Activated CD8-positive, alpha-beta T cell treated with anti-CD3 and anti-CD28 coated beads for 36 hours (primary cell): ENCODE measurements at regions not wholly inside any gene's neighbourhood (a gene's known extent, or its start where the extent isn't known, plus 50 kb on each side); places are given as distances from the start of the nearest gene placed in this dataset.
"Not testable (repeated sequence)": the region's sequence is repeated elsewhere in the genome, so short reads cannot be mapped to it uniquely, and the experiment has no call there.

Experiments used
- ATAC-seq: fragments of 200-7000 bp; cut with Tn5 transposase; one replicate; pipeline ENCODE4 v1.10.0; 2021; ENCODE audit warnings: mild to moderate bottlenecking, moderate library complexity
- CTCF ChIA-PET: fragments of 350-600 bp; sonication (Branson Sonifier 250); formaldehyde crosslinking; loops from one replicate; lab custom pipeline; 2021; ENCODE audit warnings: antibody characterized with exemption; lab: Charles Lee
- POLR2A ChIA-PET: fragments of 350-600 bp; sonication (Branson Sonifier 250); formaldehyde crosslinking; loops from one replicate; lab custom pipeline; 2021; ENCODE audit warnings: antibody characterized with exemption; lab: Charles Lee
- DNase-seq: peaks from one replicate; pipeline ENCODE4 v3.0.0-alpha.2; 2020
- H3K27ac Mint-ChIP-seq: one replicate; pipeline ENCODE4 v1.8.0; 2021; ENCODE audit warnings: mild to moderate bottlenecking, mixed read lengths
- H3K27me3 Mint-ChIP-seq: one replicate; pipeline ENCODE4 v1.8.0; 2021; ENCODE audit warnings: mixed read lengths
- H3K36me3 Mint-ChIP-seq: one replicate; pipeline ENCODE4 v1.8.0; 2021; ENCODE audit warnings: low read depth, mixed read lengths
- H3K4me1 Mint-ChIP-seq: one replicate; pipeline ENCODE4 v1.8.0; 2021; ENCODE audit warnings: low read depth, mixed read lengths
- H3K4me3 Mint-ChIP-seq: one replicate; pipeline ENCODE4 v1.8.0; 2021; ENCODE audit warnings: mild to moderate bottlenecking, moderate library complexity, mixed read lengths
- H3K9me3 Mint-ChIP-seq: one replicate; pipeline ENCODE4 v1.8.0; 2021; ENCODE audit warnings: mixed read lengths
- intact Hi-C: fragments of 100-400 bp; cut with micrococcal nuclease; formaldehyde crosslinking; loops from one replicate; pipeline ENCODE4 v1.10.0; 2022
- TF ChIP-seq, protein P1 (sequence below): fragments of 200-600 bp; IDR thresholded peaks from one replicate; pipeline ENCODE4 v1.8.0; 2022; ENCODE audit warnings: antibody characterized with exemption, mild to moderate bottlenecking

DNA sequence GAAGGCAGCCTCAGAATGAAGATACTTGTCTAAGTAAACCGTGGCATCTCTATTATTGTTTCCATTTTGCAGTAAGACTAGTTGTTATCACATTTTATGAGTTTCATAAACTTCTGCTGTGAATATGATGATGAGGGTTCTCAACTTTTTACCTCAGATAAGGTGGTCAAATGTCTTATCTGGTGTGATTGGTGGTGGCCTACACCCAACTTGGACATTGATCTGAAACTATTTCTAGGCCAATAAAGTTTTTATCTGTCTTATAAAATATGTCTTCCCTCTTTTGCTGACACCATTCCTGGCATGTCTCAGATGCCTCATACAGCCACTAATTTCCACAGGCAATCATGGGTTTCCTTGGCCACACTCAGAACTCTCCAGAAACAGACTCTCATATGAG, 480.3 kb upstream of the NR3C2 start:
- Mint-ChIP-seq H3K4me3 (no peak overlapping the region), H3K4me1 (no peaks in the 10 kb centered on the region), H3K9me3 (no peaks in the 10 kb centered on the region), H3K27me3 (peaks cover 1% of the 10 kb centered on the region), H3K27ac (no peak overlapping the region), H3K36me3 (no peaks in the 10 kb centered on the region)
- ATAC-seq (no peak), DNase-seq (no peak)
- ChIA-PET CTCF (no interaction called here), POLR2A (no interaction called here)
- intact Hi-C loops: no loop called here
- TF ChIP-seq, protein P1, sequence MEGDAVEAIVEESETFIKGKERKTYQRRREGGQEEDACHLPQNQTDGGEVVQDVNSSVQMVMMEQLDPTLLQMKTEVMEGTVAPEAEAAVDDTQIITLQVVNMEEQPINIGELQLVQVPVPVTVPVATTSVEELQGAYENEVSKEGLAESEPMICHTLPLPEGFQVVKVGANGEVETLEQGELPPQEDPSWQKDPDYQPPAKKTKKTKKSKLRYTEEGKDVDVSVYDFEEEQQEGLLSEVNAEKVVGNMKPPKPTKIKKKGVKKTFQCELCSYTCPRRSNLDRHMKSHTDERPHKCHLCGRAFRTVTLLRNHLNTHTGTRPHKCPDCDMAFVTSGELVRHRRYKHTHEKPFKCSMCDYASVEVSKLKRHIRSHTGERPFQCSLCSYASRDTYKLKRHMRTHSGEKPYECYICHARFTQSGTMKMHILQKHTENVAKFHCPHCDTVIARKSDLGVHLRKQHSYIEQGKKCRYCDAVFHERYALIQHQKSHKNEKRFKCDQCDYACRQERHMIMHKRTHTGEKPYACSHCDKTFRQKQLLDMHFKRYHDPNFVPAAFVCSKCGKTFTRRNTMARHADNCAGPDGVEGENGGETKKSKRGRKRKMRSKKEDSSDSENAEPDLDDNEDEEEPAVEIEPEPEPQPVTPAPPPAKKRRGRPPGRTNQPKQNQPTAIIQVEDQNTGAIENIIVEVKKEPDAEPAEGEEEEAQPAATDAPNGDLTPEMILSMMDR: no peak

DNA sequence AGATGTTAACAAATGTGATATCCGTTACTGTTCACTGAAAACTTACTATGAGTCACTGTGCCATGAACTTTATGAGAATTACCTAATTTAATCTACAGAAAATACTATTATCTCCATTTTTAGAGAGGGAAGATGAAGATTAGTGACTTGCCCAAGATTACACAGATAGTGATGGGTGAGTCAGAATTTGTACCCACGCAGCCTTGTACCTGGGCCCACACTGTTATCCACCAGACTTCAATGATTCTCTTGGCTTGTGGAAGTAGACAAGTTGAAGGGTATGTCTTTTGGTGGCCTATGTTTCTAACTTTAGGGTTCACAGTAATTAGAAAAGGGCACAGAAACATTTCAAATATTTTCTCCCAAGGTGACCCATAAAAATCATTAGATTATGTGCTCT, 472.5 kb upstream of the NR3C2 start:
- TF ChIP-seq, protein P1: no peak
- CTCF ChIA-PET: no interaction called here
- no peak for ATAC-seq
- Mint-ChIP-seq H3K36me3 (no peaks in the 10 kb centered on the region), H3K4me3 (no peak overlapping the region), H3K27ac (no peak overlapping the region), H3K27me3 (no peaks in the 10 kb centered on the region), H3K9me3 (no peaks in the 10 kb centered on the region), H3K4me1 (no peaks in the 10 kb centered on the region)
- POLR2A ChIA-PET: no interaction called here
- DNase-seq: no peak
- intact Hi-C loops: no loop called here

DNA sequence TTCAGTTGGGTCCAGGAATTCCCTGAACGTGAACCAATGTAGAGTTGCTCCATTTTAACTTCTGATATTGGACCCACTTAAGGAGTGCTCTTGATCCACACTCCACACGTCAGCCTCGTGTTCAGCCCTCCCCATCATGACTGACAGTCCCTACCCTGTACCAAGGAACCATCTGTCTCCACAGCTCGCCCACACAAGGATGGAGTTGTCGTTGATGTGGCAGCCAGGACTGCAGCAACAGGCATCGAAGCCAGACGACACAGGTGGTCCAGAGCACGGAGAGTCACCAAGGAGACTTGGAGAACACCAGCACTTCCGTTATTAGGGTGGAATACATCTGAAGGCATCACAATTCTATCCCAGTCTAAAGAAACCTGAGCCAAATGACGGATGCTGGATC, 472.1 kb upstream of the NR3C2 start:
- DNase-seq (no peak), ATAC-seq (no peak)
- TF ChIP-seq, protein P1: no peak
- no peaks in the 10 kb centered on the region for H3K36me3 Mint-ChIP-seq
- H3K27me3 Mint-ChIP-seq: no peaks in the 10 kb centered on the region
- H3K9me3 Mint-ChIP-seq: no peaks in the 10 kb centered on the region
- no peak overlapping the region for H3K4me3 Mint-ChIP-seq
- H3K27ac Mint-ChIP-seq: no peak overlapping the region
- no peaks in the 10 kb centered on the region for H3K4me1 Mint-ChIP-seq
- ChIA-PET CTCF (no interaction called here), POLR2A (no interaction called here)
- intact Hi-C loops: no loop called here

DNA sequence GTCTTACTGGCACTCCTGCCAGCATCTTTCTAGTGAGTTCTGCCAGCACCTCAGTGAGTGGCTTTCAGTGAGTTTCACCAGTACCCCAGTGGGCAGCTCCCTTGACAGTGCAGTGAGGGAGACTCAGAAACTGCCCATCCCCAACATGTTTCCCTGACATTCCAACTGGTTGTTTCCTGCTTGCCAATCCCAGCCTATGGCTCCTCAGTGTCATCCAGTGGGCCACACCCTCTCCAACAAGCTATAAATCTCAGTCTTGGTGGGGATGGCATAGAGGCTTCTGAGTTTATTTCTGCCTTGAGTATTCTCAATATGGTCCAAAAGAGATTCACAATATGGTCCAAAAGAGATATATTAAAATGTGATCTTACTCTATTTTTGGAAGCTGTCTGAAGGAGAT, 461.2 kb upstream of the NR3C2 start:
- peaks cover 2% of the 10 kb centered on the region for H3K36me3 Mint-ChIP-seq
- no peak for ATAC-seq
- no peaks in the 10 kb centered on the region for H3K4me1 Mint-ChIP-seq
- H3K27ac Mint-ChIP-seq: no peak overlapping the region
- intact Hi-C loops: no loop called here
- no peaks in the 10 kb centered on the region for H3K27me3 Mint-ChIP-seq
- no peak overlapping the region for H3K4me3 Mint-ChIP-seq
- H3K9me3 Mint-ChIP-seq: peaks cover 11% of the 10 kb centered on the region
- CTCF ChIA-PET: no interaction called here
- DNase-seq: no peak
- POLR2A ChIA-PET: no interaction called here
- TF ChIP-seq, protein P1: no peak

DNA sequence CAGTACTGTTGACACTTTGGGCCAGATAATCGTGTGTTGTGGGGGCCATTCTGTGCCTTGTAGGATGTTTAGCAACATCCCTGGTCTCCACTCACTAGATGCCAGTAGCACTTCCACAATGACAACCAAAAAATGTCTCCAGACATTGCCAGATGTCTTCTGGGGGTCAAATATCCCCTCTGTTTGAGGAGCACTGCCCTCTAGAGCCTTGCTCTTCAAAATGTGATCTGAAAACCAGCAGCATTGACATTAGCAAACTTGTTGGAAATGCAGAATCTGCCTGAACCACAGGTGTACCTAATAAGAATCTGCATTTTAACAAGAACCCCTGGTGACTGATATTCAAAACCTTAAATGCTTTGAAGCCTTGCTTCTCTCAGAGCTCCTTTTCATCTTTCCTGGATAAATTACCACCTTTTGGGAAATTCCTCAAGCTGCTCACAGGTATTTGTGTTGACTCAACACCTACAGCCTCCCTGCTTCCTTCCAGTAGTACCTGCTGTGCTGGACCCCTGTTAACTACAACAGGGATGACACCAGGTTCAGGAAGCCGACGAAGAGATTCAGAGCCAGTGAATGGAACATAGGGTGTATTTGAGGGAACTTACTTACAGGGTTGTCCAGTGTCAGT, 459.0 kb upstream of the NR3C2 start:
- TF ChIP-seq, protein P1: no peak
- Mint-ChIP-seq H3K9me3 (peaks cover 22% of the 10 kb centered on the region), H3K4me3 (no peak overlapping the region), H3K27ac (no peak overlapping the region), H3K27me3 (no peaks in the 10 kb centered on the region), H3K36me3 (peaks cover 4% of the 10 kb centered on the region), H3K4me1 (no peaks in the 10 kb centered on the region)
- ChIA-PET CTCF (no interaction called here), POLR2A (no interaction called here)
- DNase-seq (no peak), ATAC-seq (no peak)
- intact Hi-C loops: no loop called here

DNA sequence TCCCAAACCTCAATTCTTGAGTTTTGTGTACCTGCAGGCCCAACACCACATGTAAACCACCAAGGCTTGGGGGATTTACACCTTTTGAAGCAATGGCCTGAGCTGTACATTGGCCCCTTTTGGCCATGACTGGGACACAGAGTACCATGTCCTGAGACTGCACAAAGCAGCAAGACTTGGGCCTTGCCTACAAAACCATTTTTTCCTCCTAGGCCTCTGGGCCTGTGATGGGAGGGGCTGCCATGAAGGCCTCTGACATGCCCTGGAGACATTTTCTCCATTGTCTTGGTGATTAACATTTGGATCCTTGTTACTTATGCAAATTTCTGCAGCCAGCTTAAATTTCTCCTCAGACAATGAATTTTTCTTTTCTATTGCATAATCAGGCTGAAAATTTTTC, 455.9 kb upstream of the NR3C2 start:
- peaks cover 22% of the 10 kb centered on the region for H3K9me3 Mint-ChIP-seq
- H3K36me3 Mint-ChIP-seq, H3K4me1 Mint-ChIP-seq, H3K4me3 Mint-ChIP-seq, H3K27ac Mint-ChIP-seq, POLR2A ChIA-PET, H3K27me3 Mint-ChIP-seq, CTCF ChIA-PET, DNase-seq, ATAC-seq, intact Hi-C loops: not testable (repeated sequence)
